ENCODE measurements at regions not wholly inside any gene's neighbourhood (a gene's known extent, or its start where the extent isn't known, plus 50 kb on each side); places are given as distances from the start of the nearest gene placed in this dataset.

- no peak for TF ChIP-seq PRDM10 (tag by site-specific recombination; IDR thresholded peaks at IDR 0.05)
- TF ChIP-seq CTCF (tag by site-specific recombination; IDR thresholded peaks at IDR 0.05), result no peak
- no peak for TF ChIP-seq ZNF560 (tag by site-specific recombination; IDR thresholded peaks at IDR 0.05; ENCODE audit: borderline replicate concordance)
- TF ChIP-seq ZBTB1 (tag by site-specific recombination; IDR thresholded peaks at IDR 0.05), result no peak
- no peak for TF ChIP-seq ZNF266 (tag by site-specific recombination; IDR thresholded peaks at IDR 0.05; ENCODE audit: low read depth)
- no peak for TF ChIP-seq ZNF785 (tag by site-specific recombination; IDR thresholded peaks at IDR 0.05)
- no peak for TF ChIP-seq PRDM6 (tag by site-specific recombination; IDR thresholded peaks at IDR 0.05)
- no peak for TF ChIP-seq ZNF548 (tag by site-specific recombination; IDR thresholded peaks at IDR 0.05)
- no peak for TF ChIP-seq TSHZ1 (tag by site-specific recombination; IDR thresholded peaks at IDR 0.05; ENCODE audit: borderline replicate concordance)
- no peak for TF ChIP-seq ZNF148 (tag by site-specific recombination; IDR thresholded peaks at IDR 0.05; ENCODE audit: borderline replicate concordance)
These were observed 147.2 kb upstream of the FAM98A start for GRCh38 chr2:33746208-33746800.

Data from HEK293 (cell line).